Frontal cortex (tissue), 3 donors: ENCODE measurements at regions not wholly inside any gene's neighbourhood (a gene's known extent, or its start where the extent isn't known, plus 50 kb on each side); places are given as distances from the start of the nearest gene placed in this dataset.
"Not testable (repeated sequence)": the region's sequence is repeated elsewhere in the genome, so short reads cannot be mapped to it uniquely, and the experiment has no call there.

ENCODE experiments used
- DNase-seq, 2 donors: peaks; one replicate each; pipeline ENCODE4 v3.0.0; 2012; ENCODE audit warnings: low spot score in 2 of 2
- FAIRE-seq: peaks from 2 replicates; lab custom pipeline; 2012; peaks lifted over from hg19 to GRCh38; lab: Jason Lieb, UNC
- donor health status: control.
- donor health status: control.
- donor health status: control.

DNA sequence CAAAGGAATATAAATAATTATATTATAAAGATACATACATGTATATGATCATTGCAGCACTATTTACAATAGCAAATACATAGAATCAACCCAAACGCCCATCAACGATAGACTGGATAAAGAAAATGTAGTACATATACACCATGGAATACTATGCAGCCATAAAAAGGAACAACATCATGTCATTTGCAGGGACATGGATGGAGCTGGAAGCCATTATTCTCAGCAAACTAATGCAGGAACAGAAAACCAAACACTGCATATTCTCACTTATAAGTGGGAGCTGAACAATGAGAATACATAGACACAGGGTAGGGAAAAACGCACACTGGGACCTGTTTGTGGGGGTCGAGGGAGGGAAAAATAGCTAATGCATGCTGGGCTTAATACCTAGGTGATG is 120.9 kb upstream of the ZCCHC13 start:
- not testable (repeated sequence) for FAIRE-seq, DNase-seq

DNA sequence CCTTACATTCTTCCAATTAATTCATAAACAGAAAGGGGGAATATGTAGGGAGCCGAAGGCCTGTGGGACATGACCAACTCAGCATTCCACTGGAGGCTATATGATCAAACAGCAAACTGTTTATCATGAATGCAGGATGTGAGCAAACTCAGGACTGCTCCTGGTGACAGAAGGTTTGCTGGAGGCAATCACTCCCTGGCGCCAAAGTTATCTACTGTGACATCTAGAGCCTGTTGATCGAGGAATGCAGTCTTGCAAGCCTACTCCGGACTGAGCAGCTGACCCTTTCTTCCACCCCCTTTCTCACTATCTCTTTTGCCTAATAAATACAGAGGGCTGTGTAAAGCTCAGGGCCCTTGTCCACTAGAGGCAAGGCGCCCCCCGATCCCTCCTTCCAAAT is 122.0 kb upstream of the ZCCHC13 start:
- not testable (repeated sequence) for FAIRE-seq, DNase-seq

DNA sequence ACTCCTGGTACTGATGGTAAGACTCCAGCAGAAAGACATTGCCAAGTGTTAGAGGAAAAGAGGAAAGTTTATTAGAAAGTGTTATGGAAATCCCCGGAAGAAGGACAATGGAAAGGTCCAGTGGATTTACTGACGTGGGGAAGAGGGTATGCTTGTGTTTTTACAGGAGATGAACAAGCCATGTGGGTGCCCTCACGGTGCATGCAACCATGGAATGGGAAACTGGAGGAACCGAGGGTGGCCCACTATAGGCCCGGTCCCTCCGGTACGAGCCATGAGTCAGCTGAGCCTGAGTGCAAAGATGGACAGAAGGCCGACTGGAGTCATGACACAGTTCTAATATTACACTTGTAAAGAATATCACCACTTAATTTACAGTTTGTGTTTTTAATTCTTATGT is 123.3 kb upstream of the ZCCHC13 start:
- FAIRE-seq (no peak), DNase-seq (no peak)

GRCh38 chrX:74179990-74180389 is 124.0 kb upstream of the ZCCHC13 start:
- FAIRE-seq (no peak), DNase-seq (no peak)

DNA sequence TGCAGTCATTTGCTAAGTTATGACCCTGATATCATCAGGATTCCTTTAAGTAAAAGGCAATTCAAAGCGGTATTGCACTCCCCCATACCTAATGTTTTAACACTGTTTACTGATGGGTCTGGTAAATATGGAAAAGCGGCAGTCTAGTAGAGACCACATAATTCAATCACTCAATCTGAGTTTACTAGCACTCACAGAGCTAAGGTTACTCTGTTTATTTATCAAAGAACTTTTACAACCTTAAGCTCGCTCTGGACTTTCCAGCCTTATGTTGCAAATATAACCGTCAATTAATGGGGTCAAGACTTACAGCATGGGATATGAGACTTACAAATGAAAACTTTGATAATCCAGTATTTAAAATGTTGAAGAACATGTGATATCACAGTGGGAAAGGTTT is 124.5 kb upstream of the ZCCHC13 start:
- DNase-seq (no peak), FAIRE-seq (no peak)

DNA sequence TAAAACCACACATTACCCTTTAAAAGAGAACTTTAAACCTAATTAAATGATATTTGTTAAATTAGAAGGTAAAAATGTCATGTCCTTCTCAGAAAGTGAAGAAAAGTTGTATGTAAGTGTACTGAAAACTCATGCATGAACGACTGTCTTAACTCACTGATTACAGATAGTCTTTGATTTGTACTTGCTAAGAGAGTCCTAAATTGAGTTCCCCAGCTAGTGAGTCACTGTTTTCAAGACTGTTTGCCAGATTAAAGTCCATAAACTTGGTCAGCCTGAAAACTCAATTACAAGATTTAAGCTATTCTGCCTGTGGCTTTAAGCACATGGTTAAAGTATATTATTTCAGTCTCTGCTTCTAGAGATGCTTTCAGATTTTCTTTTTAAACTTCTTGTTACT is 124.9 kb upstream of the ZCCHC13 start:
- FAIRE-seq (no peak), DNase-seq (no peak)

GRCh38 chrX:74178536-74178935 is 125.4 kb upstream of the ZCCHC13 start:
- DNase-seq (no peak), FAIRE-seq (no peak)

- DNase-seq (no peak), FAIRE-seq (no peak)
These were observed 132.5 kb upstream of the ZCCHC13 start for GRCh38 chrX:74171465-74171864.

- no peak for DNase-seq
- no peak for FAIRE-seq
These were observed 141.8 kb upstream of the ZCCHC13 start for GRCh38 chrX:74162199-74162598.

DNA sequence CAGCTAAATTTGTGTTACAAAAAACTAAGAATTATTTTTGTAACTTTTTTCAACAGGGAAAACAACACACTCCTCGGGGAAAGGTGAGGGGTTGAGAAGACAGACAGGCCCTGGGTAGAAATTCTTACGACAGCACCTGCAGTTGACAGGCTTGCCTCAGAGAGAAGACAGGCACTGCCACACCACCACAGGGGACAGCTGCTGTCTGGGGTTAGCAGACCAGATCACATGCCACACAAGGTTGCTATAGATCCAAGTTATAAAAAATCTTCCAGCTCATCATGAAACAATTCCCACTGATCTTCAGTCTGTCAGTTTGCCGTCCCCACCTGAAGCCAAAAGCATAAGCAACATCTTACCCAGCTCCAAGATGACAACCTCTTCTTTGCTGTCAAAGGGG is 143.2 kb upstream of the ZCCHC13 start:
- no peak for DNase-seq
- FAIRE-seq: no peak

DNA sequence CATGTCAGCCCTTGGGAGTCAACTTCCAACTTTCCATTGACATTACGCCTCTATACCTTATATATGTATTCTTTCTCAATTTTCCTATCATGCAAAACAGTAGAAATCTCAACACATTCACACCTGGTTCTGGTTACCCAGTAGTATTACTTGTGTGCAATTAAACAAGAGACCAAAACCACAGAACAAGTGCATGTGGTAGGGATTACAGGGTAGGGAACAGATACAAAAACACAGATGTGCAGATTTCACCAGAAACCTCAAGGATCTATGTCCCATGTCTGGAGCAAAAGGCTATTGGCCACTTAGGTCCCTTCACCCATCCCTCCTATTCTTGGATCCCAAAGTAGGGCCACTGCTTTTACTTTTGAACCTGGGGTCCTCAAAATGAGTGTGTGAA is 143.6 kb upstream of the ZCCHC13 start:
- DNase-seq: no peak
- no peak for FAIRE-seq

DNA sequence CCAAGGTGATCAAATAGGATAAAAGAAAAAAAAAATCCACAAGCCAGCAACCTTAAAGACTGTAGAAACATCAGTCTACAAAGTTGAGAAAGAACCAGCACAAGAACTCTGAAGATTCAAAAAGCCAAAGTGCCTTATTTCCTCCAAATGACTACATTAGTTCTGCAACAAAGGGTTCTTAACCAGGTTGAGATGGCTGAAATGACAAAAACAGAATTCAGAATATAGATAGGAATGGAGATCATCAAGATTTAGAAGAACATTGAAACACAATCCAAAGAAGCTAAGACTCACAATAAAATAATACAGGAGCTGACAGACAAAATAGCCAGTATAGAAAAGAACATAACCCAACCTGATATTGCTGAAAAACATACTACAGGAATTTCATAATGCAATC is 156.5 kb upstream of the ZCCHC13 start:
- FAIRE-seq (no peak), DNase-seq (no peak)

DNA sequence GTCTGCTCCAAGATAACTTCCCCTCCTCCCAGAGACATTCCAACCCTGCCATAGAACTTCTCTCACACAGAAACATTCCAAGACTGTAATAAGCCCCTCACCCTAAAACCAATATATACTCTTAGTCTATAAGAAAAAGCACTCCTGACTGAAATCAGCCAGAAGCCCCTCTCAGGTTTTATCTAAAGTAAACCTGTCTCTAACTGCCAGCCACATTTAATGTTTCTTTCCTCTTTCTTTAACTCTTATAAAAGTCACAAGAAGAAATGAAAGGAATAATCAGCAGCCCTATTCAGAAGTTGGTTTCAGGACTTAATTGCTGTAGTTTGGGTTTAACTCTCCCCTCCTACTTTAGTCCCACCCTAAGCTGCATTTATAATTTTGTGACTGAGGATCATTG is 165.0 kb upstream of the ZCCHC13 start:
- no peak for FAIRE-seq

DNA sequence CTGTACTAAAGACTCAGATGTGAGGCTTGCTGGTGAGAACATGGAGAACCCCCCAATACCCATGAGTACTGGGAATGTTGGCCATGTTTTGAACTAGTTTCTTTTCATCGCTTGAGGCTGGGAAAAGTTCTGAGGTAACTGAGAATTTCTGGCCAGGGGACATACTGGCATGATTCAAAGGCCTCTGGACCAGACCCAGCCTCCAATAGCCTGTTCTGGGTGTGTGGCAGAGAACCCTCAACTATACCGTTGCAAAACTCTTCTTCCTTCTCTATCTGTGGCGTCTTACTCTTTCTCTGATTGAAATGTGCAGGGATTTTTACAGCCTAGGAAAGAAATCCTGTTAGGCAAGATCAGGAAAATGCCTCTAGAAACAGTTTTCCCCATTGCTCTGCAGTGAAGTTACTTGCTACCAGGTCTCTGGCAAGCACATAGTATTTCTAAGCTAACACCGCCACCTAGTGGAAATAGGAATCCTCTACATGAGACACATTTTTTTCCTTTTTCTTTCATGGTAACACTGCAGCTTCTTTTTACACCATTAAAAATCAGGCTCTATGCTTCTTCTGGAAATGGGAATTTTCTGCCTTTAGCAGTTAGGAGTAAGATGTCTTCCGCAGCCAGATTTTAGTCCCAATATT is 170.7 kb upstream of the ZCCHC13 start:
- DNase-seq (peak; percentile 32 to 40), FAIRE-seq (peak; percentile 83)

More for the DNA sequence above, 165.0 kb upstream of the ZCCHC13 start:
- DNase-seq: no peak

DNA sequence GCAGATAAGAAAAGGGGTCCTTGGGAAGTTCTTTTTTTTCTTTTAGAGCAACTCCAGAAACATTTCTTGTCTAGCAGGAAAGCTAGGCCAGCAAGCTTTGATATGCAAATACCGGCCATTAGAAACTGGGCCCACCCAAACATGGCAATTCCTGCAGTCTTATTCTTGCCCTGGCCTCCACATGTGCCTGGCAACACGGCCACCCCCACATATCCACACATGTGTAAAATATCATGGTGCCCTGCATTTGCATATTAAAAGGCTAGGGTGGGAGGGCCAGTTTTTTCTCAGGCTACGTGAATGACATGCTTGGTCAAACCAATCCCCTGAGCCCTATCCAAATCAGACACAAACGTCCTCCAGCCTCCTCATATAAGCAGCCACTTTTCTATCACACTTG is 171.7 kb upstream of the ZCCHC13 start:
- DNase-seq (no peak), FAIRE-seq (no peak)

- DNase-seq (no peak), FAIRE-seq (no peak)
These were observed 184.7 kb upstream of the ZCCHC13 start for GRCh38 chrX:74119016-74119910.

DNA sequence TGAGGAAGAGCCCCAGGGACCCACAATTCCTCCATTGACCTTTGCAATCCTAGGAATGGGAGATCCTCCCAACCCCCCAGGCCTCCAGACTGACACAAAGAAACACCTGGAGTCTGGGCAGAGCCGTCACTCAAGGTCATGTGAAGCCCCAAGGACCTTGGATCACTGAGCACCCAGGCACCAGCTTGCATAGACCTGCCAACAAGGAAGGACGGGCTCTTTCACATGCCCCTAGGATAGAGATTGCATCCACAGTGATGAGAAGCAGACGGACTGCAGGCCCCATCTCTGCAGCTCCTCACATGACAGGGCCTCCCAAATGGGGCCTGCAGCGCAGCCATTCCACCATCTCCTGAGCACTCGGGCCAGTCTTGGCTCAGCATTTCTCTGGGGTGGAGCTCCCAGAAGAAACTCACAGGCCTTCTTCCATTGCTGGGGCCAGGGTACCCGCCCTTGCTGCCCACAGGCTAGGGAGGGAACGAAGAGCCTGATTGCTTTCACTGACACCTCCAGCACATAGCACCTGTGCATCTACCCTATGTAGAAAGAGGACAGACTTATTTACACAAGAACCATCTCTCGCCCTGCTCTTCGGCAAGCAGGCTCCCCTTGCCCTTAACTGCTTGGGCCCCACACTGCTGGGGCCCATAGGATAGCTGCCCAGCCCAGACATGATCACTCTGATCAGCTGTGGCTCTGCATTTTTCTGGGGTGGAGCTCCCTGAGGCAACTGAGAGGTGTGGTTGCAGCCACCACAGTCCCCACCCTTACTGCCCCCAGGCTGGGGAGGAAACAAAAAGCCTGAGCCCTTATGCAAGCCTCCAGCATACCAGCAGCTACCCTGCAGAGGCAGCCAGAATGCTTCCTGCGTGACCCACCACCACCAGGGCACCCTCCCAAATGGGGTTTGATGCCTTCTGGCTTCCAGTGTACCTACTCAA is 185.7 kb upstream of the ZCCHC13 start:
- FAIRE-seq (no peak), DNase-seq (no peak)

DNA sequence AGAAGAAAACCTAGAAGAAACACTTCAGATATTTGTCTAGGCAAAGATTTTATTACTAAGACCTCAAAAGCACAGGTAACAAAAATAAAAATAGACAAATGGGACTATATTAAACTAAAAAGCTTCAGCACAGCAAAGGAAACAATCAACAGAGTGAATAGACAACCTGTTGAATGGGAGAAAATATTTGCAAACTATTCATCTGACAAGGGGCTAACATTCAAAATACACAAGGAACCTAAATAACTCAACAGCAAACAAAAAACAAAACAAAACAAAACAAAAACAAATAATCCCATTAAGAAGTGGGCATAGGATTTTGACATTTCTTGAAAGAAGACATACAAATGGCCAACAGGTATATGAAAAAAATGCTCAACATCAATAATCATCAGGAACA is 192.7 kb upstream of the ZCCHC13 start:
- DNase-seq (no peak), FAIRE-seq (no peak)

GRCh38 chrX:74107666-74108065 is 196.3 kb upstream of the ZCCHC13 start:
- no peak for DNase-seq
- FAIRE-seq: no peak

DNA sequence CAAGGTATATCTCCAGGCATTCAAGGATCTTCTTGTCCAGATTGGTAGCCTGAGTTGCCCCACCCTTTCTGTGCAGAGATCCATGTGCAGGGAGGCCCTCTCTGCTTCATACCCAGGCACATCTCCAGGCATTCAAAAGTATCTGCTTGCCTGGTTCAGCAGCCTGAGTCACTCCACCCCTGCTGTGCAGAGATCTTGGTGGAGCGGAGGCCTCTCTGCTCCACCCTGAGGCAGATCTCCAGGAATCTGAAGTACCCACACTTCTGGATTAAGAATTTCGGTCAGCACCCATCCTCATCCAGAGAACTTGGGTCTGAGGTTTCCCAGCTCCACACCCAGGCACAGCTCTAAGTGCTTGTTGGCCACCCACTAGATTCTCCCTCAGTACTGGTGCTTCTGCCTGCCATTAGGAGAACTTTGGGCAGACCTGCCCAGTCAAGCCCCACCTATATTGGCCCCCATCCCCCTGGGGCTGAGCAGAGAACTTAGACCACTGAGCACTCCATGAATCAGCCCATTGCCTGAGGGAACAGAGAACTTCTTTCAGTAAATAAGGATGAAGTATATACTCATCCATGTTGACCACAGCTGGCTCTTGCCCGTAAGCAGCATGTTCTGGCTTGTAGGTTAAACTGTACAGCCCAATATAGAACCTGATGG is 199.5 kb upstream of the ZCCHC13 start:
- FAIRE-seq: no peak
- no peak for DNase-seq
